IPS-18c (cell line): ENCODE measurements at regions not wholly inside any gene's neighbourhood (a gene's known extent, or its start where the extent isn't known, plus 50 kb on each side); places are given as distances from the start of the nearest gene placed in this dataset.

Experiments
- H3K4me3 ChIP-seq: 2 replicates; pipeline ENCODE4 v1.7.0; 2013; ENCODE audit warnings: low read depth, mild to moderate bottlenecking, low read length, moderate library complexity; ENCODE audit not compliant: insufficient read depth
- H3K9me3 ChIP-seq: one replicate; pipeline ENCODE4 v1.6.1; 2013; ENCODE audit warnings: mild to moderate bottlenecking, low read length, moderate library complexity; ENCODE audit not compliant: control insufficient read depth, insufficient read depth

DNA sequence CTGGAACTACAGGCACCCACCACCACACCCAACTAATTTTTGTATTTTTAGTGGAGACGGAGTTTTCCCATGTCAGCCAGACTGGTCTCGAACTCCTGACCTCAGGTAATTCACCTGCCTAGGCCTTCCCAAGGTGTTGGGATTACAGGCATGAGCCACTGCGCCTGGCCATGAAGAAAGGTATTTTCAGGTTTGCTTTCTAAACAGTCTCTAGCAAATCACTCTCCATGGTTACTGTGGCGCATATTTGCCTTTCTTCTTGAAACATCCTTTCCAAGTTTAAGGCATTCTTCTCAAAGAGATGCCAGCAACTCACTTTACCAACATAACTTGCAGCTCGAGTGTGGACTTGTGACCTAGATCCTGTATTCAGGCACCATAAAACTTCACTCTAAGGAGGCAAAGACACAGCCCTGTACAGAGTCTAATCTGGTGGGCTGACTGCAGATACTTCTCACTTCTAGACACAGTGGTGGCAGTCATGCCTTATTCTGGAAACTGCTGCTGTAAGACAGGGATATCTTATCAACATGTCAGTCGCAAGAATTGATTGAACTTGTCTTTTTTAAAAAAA is 461.4 kb upstream of the TSHZ3 start:
- Histone ChIP-seq H3K4me3 (no peak overlapping the region), H3K9me3 (peaks cover 2% of the 10 kb centered on the region)

- H3K9me3 ChIP-seq = no peaks in the 10 kb centered on the region
- no peak overlapping the region for H3K4me3 ChIP-seq
Observed at GRCh38 chr19:31817971-31818797, 468.9 kb upstream of the TSHZ3 start.

GRCh38 chr19:31818798-31819105 is 469.5 kb upstream of the TSHZ3 start:
- Histone ChIP-seq H3K4me3 (no peak overlapping the region), H3K9me3 (no peaks in the 10 kb centered on the region)

DNA sequence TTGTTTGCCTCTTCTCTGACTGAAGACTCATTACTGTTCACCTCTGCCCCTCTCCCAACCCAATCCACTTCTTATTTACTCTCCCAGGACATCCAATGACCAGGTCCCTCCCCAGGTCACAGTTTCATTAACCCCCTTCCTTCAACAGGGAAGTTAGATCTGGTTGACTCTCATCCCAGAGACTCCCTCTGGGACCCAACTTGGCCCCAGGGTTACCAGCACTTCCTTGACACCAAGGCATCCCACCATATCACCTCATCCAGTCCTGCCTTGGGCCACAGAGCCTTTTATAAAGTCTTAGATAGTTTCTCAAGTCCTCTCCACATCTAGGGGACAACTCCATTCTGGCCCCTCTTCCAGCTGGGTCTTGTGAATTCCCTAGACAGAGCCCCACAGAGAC is 470.6 kb upstream of the TSHZ3 start:
- Histone ChIP-seq H3K4me3 (no peak overlapping the region), H3K9me3 (no peaks in the 10 kb centered on the region)

- no peaks in the 10 kb centered on the region for H3K9me3 ChIP-seq
- H3K4me3 ChIP-seq = no peak overlapping the region
Observed at GRCh38 chr19:31821346-31821745, 472.1 kb upstream of the TSHZ3 start.

GRCh38 chr19:31825134-31826094 is 476.2 kb upstream of the TSHZ3 start:
- Histone ChIP-seq H3K4me3 (no peak overlapping the region), H3K9me3 (no peaks in the 10 kb centered on the region)

- no peak overlapping the region for H3K4me3 ChIP-seq
- H3K9me3 ChIP-seq = no peaks in the 10 kb centered on the region
Observed at GRCh38 chr19:31826325-31826724, 477.1 kb upstream of the TSHZ3 start.

- Histone ChIP-seq H3K4me3 (no peak overlapping the region), H3K9me3 (no peaks in the 10 kb centered on the region)
Observed at GRCh38 chr19:31831421-31832175, 482.4 kb upstream of the TSHZ3 start.

- H3K9me3 ChIP-seq = no peaks in the 10 kb centered on the region
- H3K4me3 ChIP-seq = no peak overlapping the region
Observed at GRCh38 chr19:31832176-31832548, 482.9 kb upstream of the TSHZ3 start.

DNA sequence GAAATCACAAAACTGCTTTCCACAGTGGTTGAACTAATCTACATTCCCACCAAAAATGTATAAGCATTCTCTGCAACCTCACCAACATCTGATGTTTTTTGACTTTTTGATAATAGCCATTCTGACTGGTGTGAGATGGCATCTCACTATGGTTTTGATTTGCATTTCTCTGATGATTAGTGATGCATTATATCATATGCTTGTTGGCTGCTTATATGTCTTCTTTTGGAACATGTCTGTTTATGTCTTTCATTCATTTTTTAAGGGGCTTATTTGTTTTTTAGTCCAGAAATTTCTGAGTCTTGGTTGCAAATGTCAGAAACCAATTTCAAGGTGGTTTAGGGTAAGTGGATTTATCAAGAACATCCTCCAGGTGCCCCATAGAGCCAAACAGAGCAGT is 484.8 kb upstream of the TSHZ3 start:
- no peak overlapping the region for H3K4me3 ChIP-seq

GRCh38 chr19:31838163-31838815 is 489.1 kb upstream of the TSHZ3 start:
- no peak overlapping the region for H3K4me3 ChIP-seq

More for the DNA sequence above, 484.8 kb upstream of the TSHZ3 start:
- no peaks in the 10 kb centered on the region for H3K9me3 ChIP-seq

GRCh38 chr19:31840371-31840770 is 491.1 kb upstream of the TSHZ3 start:
- Histone ChIP-seq H3K9me3 (peaks cover 4% of the 10 kb centered on the region), H3K4me3 (no peak overlapping the region)

More at GRCh38 chr19:31838163-31838815, 489.1 kb upstream of the TSHZ3 start:
- H3K9me3 ChIP-seq = peaks cover 4% of the 10 kb centered on the region

GRCh38 chr19:31841755-31842154 is 492.5 kb upstream of the TSHZ3 start:
- no peak overlapping the region for H3K4me3 ChIP-seq
- peaks cover 4% of the 10 kb centered on the region for H3K9me3 ChIP-seq

GRCh38 chr19:31863122-31863521 is 482.3 kb upstream of the ZNF507 start:
- Histone ChIP-seq H3K4me3 (no peak overlapping the region), H3K9me3 (no peaks in the 10 kb centered on the region)

DNA sequence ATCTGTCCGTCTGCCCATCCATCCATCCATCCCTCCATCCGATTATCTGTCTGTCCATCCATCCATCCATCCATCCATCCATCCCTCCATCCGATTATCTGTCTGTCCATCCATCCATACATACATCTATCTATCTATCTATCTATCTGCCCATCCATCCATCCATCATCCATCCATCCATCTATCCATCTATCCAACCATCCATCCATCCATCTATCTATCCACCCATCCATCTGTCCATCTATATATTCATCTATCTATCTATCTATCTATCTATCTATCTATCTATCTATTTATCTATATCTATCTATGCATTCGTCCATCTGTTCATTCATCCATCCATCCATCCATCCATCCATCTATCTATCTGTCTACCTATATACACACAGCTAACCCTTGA is 471.1 kb upstream of the ZNF507 start:
- no peaks in the 10 kb centered on the region for H3K9me3 ChIP-seq

GRCh38 chr19:31875591-31875990 is 469.8 kb upstream of the ZNF507 start:
- Histone ChIP-seq H3K9me3 (no peaks in the 10 kb centered on the region), H3K4me3 (no peak overlapping the region)

More for the DNA sequence above, 471.1 kb upstream of the ZNF507 start:
- H3K4me3 ChIP-seq = no peak overlapping the region

DNA sequence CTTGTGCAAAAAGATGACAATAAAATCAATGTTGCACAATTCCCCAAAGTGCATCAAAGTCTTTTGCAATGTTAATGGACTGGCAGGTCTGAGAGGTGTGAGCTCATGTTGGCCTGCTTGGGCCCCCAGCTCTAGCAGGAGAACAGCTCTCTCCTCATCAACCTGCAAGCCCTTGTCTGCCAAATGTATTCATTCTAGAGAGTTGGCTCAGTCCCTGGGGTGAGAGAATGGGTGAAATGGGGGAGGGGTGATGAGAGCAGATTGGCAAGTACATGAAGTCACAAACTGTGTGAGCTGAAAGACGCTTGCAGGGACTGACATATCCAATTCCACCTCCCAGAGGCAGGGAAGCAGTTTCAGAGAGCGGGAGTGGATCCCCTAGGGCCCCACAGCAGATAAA is 465.1 kb upstream of the ZNF507 start:
- Histone ChIP-seq H3K4me3 (no peak overlapping the region), H3K9me3 (peaks cover 2% of the 10 kb centered on the region)
